Epithelial cell of esophagus (primary cell): ENCODE measurements at regions not wholly inside any gene's neighbourhood (a gene's known extent, or its start where the extent isn't known, plus 50 kb on each side); places are given as distances from the start of the nearest gene placed in this dataset.

ENCODE experiments used
- DNase-seq: peaks from one replicate; pipeline ENCODE4 v3.0.0; 2010; ENCODE audit warnings: low read depth
- H3K4me3 ChIP-seq: 2 replicates; pipeline ENCODE4 v1.5.1; 2011; ENCODE audit warnings: mild to moderate bottlenecking, low read length, control low read depth
- TF ChIP-seq, protein P1 (sequence below): IDR thresholded peaks from 2 replicates; pipeline ENCODE4 v1.5.1; 2011; ENCODE audit warnings: low read depth, mild to moderate bottlenecking, low read length, control low read depth, inconsistent platforms; ENCODE audit not compliant: insufficient read depth; ENCODE audit errors: missing control alignments

DNA sequence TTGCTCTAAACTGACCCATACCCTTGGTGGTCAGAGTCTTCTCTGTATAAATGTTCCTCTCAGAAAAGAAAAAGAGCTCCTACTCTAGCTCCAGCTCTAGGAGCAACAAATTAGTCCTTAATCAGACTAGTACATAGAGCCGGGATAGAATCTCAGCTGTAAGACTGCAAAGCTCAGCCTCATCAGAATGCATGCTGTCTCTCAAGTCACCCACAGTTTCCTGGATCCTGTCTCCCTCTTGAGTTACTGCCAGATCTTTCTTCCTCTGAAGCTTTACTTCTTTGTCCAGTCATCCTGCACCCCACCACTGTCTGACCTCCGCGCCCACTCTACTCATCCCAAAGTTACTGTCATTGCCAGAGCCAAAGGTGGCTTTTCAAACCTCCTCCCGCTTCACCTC lies 139.3 kb upstream of the PRMT8 start:
- TF ChIP-seq, protein P1, sequence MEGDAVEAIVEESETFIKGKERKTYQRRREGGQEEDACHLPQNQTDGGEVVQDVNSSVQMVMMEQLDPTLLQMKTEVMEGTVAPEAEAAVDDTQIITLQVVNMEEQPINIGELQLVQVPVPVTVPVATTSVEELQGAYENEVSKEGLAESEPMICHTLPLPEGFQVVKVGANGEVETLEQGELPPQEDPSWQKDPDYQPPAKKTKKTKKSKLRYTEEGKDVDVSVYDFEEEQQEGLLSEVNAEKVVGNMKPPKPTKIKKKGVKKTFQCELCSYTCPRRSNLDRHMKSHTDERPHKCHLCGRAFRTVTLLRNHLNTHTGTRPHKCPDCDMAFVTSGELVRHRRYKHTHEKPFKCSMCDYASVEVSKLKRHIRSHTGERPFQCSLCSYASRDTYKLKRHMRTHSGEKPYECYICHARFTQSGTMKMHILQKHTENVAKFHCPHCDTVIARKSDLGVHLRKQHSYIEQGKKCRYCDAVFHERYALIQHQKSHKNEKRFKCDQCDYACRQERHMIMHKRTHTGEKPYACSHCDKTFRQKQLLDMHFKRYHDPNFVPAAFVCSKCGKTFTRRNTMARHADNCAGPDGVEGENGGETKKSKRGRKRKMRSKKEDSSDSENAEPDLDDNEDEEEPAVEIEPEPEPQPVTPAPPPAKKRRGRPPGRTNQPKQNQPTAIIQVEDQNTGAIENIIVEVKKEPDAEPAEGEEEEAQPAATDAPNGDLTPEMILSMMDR = no peak
- H3K4me3 ChIP-seq = no peak overlapping the region
- no peak for DNase-seq

DNA sequence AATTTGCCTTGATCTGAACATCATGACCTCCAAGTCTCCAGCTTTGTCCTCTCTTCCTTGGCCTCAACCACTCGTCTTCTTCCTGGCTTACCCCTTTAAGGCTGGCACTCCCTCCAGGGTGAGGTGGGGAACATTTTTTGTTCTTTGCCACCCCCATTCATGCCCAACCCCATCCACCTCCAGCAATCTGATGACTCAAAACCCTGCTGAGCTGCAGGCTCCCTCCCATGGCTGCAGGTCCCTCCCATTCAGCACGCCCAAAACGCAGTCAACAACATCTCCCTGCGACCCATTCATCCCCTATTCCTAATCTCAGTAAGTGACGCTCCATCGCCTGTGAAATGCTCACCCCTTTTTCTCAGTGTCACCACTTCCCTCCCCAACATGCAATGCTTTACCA lies 138.8 kb upstream of the PRMT8 start:
- TF ChIP-seq, protein P1 = no peak
- no peak overlapping the region for H3K4me3 ChIP-seq
- DNase-seq = no peak

DNA sequence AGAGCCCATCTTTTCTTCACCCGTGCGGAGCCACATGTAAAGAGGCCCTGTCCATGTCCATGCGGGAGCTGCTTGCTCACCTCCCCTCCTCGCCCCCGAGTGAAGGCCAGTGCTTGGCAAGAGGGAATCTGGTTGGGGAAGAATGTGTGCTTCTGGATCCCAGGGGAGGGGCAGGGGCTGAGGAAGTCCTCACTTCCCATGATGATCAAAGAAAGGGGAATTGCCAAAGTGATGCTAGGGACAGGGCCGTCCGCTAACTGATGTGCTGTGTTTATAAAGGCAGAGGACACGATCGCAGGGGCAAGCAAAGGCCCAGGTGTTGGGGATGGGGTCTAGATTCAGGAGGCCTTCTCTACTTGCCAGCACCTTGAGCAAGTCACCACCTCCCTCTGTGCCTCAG lies 137.4 kb upstream of the PRMT8 start:
- DNase-seq = no peak
- TF ChIP-seq, protein P1 = no peak

DNA sequence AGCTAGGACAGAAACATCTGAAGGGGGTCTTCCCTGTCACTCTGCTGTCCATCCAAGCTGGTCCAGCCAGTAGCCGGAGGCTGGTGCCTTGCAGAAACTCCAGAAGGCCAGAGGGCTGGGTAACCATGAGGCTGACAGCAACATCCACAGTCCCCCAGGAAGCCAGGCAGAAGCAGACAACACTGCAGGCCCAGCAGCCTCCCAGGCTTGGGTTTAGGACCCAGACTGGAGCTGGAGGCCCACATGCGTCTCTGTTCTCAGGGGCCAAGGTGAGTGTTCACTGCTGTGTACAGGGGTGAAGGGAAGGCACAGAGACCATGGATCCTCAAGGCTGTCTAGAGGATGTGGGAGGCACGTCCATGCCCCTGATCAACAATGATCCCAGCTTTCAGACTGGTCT lies 136.4 kb upstream of the PRMT8 start:
- TF ChIP-seq, protein P1 = no peak
- no peak for DNase-seq
- H3K4me3 ChIP-seq = no peak overlapping the region

More for the DNA sequence above, 137.4 kb upstream of the PRMT8 start:
- H3K4me3 ChIP-seq = no peak overlapping the region

DNA sequence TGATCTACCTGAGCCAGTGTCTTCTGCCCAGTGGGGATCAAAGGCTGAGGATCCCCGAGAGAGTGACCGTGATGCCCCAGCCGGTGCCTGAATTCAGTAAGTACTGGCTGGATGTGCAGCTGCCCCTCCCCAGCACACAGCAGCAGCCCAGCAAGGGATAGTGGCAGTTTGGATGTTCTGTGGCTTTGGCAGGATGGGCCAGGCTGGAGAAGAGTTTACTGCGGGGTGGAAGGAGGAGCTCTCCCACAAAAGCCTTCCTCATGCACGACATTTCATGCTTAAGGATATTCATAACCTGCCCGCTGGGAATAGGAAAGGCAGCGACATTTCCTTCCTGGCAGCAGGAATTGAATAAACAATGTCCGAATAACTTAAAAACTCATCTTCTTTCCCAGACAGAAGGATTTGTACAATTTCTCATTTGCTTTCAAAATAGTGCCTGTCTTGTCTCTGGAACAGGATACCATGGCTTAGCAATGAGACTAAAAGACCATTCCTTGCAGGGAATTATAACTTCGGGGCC lies 135.6 kb upstream of the PRMT8 start:
- TF ChIP-seq, protein P1 = no peak
- DNase-seq = no peak
- no peak overlapping the region for H3K4me3 ChIP-seq

DNA sequence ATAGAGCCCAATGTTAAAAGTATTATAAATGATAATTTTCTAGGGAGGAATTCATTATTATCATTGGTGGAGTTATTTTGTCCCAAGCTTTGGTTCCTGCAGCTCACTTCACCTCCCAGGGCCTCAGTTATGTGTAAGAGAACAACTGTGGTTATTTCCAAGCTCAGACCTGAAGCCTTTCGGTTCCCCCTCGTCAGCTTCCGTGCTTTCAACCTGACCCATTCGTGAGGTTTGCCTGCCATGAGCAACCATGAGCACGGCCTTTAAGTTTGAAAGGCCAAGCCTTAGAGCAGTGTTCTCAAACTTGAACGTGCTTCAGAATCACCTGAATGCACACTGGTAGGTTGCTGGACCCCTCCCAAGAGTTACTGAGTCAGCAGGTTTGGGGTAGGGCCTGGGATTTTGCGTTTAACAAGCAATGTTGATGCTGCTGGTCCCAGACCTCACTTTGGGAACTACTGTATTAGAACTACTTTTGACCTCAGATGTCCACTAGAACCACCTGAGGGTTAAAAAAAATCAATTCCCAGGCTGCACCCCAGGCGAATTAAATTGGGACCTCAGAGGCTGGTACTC lies 133.0 kb upstream of the PRMT8 start:
- no peak for DNase-seq
- TF ChIP-seq, protein P1 = no peak
- H3K4me3 ChIP-seq = no peak overlapping the region

DNA sequence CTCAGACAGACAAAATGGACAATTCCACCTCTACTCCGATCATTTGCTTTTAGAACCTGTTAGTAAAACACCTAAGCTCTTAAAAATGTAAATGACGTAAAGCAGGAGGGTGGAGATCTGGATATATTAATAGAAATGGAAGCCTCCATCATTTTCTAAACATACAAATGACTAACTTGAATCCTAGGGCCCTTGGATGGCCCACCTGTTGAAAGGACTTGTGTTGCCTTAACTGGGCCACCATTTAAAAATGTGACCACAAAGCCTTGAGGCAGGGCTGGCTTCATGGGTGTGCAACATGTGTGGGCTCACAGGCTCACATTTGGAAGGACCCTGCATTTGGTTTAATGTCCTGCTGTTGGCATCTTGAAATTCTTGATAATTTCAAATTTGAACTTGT lies 131.5 kb upstream of the PRMT8 start:
- no peak overlapping the region for H3K4me3 ChIP-seq
- no peak for DNase-seq
- TF ChIP-seq, protein P1 = no peak
